Thymus (tissue), 11 donors: ENCODE measurements at regions not wholly inside any gene's neighbourhood (a gene's known extent, or its start where the extent isn't known, plus 50 kb on each side); places are given as distances from the start of the nearest gene placed in this dataset.

Experiments used
- DNase-seq, 9 donors: peaks; one replicate each; pipeline ENCODE4 v3.0.0-alpha.2; 2013; ENCODE audit warnings: low spot score in 9 of 9, low read depth in 6 of 9, missing footprints in 1 of 9
- H3K27ac ChIP-seq, 2 donors: one replicate each; pipeline ENCODE4 v1.5.1; 2013; ENCODE audit warnings: control low read depth in 1 of 2, low read depth in 1 of 2, low read length in 1 of 2, mild to moderate bottlenecking in 1 of 2, moderate library complexity in 1 of 2
- H3K27me3 ChIP-seq, 2 donors: one replicate each; pipeline ENCODE4 v1.5.1; 2013; ENCODE audit warnings: low read length in 1 of 2; ENCODE audit not compliant: control insufficient read depth in 2 of 2, insufficient read depth in 1 of 2
- H3K36me3 ChIP-seq, 2 donors: one replicate each; pipeline ENCODE4 v1.5.1; 2013; ENCODE audit warnings: low read length in 1 of 2, mild to moderate bottlenecking in 1 of 2, moderate library complexity in 1 of 2; ENCODE audit not compliant: control insufficient read depth in 2 of 2, insufficient read depth in 2 of 2
- H3K4me1 ChIP-seq, 2 donors: one replicate each; pipeline ENCODE4 v1.5.1; 2013; ENCODE audit warnings: low read length in 2 of 2; ENCODE audit not compliant: control insufficient read depth in 2 of 2, insufficient read depth in 2 of 2
- H3K4me3 ChIP-seq, 2 donors: one replicate each; pipeline ENCODE4 v1.5.1; 2013; ENCODE audit warnings: low read length in 2 of 2, control low read depth in 1 of 2, mild to moderate bottlenecking in 1 of 2
- H3K9me3 ChIP-seq, 2 donors: one replicate each; pipeline ENCODE4 v1.5.1; 2013; ENCODE audit warnings: low read length in 1 of 2, mild to moderate bottlenecking in 1 of 2; ENCODE audit not compliant: control insufficient read depth in 2 of 2, insufficient read depth in 1 of 2
- WGBS: extraction: QIAGEN DNeasy Blood & Tissue Kit; methylation state at CpG from one replicate; pipeline ENCODE4 v1.1.7; 2013; 5-methylcytosine and 5-hydroxymethylcytosine counted together
- donor health status: healthy.

DNA sequence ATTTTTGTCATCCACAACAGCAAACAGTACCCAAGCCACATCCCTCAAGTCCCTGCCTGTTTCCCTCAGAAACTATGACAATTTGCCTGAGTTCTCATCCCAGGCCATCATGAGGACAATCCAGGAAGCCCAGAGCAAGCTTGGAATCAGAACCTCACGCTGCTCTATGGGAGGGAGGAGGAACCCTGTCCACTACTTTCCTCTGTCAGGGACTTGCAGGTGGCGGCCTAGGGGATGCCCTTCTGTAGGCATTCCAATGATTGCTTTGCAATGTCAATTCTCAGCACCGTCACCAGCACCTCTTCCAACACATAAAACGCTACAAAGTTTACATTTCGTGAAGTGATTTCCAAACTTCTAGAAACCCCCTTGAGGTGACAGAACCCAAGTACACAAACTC, 170.4 kb upstream of the FSTL4 start:
- Histone ChIP-seq H3K27me3 (no peaks in the 10 kb centered on the region), H3K4me3 (no peak overlapping the region), H3K9me3 (no peaks in the 10 kb centered on the region), H3K4me1 (no peaks in the 10 kb centered on the region), H3K36me3 (no peaks in the 10 kb centered on the region), H3K27ac (no peak overlapping the region)
- WGBS = 97% methylated on average over 5 of the region's 5 CpGs
- no peak for DNase-seq

DNA sequence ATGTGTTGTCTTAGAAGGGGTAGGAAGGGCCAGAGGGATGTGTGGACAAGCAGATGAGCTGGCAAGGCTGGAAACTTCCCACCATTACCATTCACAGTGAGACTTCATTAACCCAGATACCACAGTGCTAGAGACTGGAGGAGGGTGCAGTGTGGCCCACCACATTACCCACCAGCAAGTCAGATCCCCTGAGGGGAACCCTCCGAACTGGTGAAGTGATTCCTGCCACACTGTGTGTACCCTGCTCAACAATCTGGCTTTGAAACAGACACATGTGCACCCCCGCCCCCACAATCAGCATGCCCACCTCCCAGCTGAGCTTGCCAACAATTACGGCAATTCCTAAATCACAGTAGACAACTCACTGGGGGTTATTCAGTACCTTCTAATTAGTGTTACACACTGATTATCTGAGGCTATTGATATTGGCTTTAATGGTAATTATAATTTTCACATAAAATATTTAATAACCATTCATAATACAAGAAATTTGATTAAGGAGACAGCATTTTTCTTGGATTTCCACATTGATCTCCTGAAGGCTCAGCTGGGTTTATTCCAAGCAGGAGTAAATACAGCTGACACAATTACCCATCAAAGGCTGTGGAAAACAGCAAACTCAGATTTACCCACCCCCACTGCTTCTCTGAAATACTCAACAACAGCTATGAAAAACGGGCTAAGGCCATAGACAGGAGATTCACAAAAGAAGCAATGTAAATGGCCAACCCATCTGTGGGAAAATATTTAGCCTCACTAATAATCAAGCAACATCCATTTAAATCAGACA, 169.3 kb upstream of the FSTL4 start:
- WGBS = 97% methylated on average over 4 of the region's 4 CpGs

DNA sequence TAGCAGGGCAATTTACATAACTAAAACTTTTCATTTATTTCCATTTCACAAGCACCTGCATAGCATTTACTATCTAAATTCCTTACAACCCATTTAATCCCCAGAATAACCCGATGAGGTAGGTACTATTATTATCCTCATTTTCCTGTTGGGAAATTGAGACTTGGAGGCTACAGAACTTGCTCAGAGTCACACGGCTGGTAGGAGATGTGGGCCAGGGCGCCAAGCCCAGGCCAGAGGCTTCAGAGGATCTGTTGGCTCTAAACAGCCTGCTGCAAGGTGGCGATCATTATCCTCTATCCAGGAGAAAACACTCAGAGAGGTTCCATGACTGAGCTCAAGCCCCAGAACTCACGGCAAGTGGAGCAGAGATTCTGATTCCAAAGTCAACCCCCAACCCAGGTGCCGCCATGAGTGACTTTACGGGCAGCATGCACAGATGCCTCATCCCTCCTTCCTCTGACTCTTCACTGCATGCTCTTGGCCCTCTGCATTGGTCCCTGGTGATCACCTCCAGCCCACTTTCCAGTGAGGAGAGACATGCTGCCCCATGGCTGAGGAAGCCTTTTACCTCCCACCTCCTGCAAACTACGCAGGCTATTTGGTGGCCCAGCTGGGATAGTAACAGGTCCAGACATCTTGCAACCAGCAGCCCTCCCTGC, 168.4 kb upstream of the FSTL4 start:
- H3K27me3 ChIP-seq = no peaks in the 10 kb centered on the region
- H3K4me3 ChIP-seq = no peak overlapping the region
- no peaks in the 10 kb centered on the region for H3K9me3 ChIP-seq
- H3K36me3 ChIP-seq = no peaks in the 10 kb centered on the region
- no peaks in the 10 kb centered on the region for H3K4me1 ChIP-seq
- WGBS = 97% methylated on average over 8 of the region's 8 CpGs
- no peak for DNase-seq
- H3K27ac ChIP-seq = no peak overlapping the region

More for the DNA sequence above, 169.3 kb upstream of the FSTL4 start:
- Histone ChIP-seq H3K27ac (no peak overlapping the region), H3K36me3 (no peaks in the 10 kb centered on the region), H3K27me3 (no peaks in the 10 kb centered on the region), H3K4me1 (no peaks in the 10 kb centered on the region), H3K4me3 (no peak overlapping the region), H3K9me3 (no peaks in the 10 kb centered on the region)
- DNase-seq = no peak

DNA sequence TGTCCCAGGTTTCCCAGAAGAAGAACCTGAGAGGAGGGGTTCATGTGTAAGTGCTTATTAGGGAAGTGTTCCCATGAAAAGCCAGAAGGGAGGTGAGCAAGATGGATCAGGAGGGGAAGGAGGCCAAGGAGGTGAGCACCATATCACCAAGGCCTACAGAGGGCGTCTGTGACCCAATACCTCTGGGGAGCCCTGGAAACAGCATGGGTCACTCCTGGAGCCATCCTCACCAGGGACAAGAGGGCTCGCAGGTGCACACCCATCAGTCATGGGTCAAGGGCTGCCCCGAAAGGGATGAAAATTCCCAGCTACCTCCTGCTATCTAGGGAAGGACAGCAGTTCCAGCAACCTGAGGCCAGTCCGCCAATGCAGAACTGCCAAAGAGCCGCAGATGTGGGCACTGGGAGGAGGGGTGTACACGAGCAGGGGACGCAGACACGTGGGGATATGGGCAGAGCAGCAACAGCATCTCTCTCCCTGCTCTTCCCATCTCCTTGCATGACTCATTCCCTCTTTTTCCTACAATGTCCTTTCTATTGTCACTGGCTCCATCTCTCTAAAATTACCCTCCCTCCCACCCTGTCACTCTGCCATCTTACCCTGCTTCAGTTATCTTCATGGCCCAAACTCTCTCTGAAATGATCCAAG, 167.6 kb upstream of the FSTL4 start:
- no peak for DNase-seq
- H3K4me1 ChIP-seq = no peaks in the 10 kb centered on the region
- H3K36me3 ChIP-seq = no peaks in the 10 kb centered on the region
- H3K9me3 ChIP-seq = no peaks in the 10 kb centered on the region
- H3K27me3 ChIP-seq = no peaks in the 10 kb centered on the region
- no peak overlapping the region for H3K4me3 ChIP-seq
- no peak overlapping the region for H3K27ac ChIP-seq
- WGBS = 91% methylated on average over 8 of the region's 8 CpGs

DNA sequence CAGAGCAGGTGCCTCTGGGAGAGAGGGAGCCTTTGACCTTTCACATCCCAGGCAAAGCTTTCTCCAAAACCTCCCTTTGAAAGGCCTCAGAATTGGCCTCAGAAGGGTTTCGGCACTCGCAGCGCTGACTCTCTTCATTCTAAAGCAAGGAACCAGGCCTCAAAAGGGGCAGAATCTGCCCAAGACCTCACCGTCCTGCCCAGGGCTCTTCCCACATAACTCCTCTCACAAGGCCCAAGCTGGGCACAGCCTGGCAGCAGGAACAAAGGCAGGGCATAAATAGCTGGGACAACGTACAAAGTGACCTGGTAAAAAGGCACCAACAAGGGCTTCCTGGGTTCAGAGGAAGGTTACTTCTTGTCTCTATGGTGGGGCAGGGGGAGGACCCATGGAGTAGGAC, 166.3 kb upstream of the FSTL4 start:
- Histone ChIP-seq H3K36me3 (no peaks in the 10 kb centered on the region), H3K9me3 (no peaks in the 10 kb centered on the region), H3K27me3 (no peaks in the 10 kb centered on the region), H3K27ac (no peak overlapping the region), H3K4me1 (no peaks in the 10 kb centered on the region), H3K4me3 (no peak overlapping the region)
- 78% methylated on average over 5 of the region's 5 CpGs for WGBS
- no peak for DNase-seq

DNA sequence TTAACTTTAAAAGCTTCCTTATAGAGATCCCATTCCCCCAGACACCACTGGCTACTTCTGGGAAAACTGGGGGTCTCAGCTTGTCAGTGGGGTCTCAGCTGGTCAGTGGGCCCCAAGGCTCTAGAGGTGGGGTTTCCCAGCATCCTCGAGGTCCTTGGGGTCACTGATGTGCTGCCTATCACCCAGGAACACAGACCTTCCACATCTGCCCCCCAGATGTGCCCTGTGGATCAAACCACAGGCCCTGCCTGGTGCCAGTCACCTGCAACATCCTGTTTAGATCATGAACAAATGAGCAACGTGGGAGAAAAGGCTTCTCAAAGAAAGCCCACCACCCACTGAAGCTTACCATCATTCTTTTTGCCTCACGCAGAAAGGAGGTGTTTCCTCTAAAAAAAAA, 165.6 kb upstream of the FSTL4 start:
- H3K9me3 ChIP-seq = no peaks in the 10 kb centered on the region
- no peaks in the 10 kb centered on the region for H3K36me3 ChIP-seq
- H3K4me1 ChIP-seq = no peaks in the 10 kb centered on the region
- no peaks in the 10 kb centered on the region for H3K27me3 ChIP-seq
- H3K27ac ChIP-seq = no peak overlapping the region
- 51% methylated on average over 3 of the region's 3 CpGs for WGBS
- no peak overlapping the region for H3K4me3 ChIP-seq
- DNase-seq = peak in 1 of 9 donors; percentile 20

DNA sequence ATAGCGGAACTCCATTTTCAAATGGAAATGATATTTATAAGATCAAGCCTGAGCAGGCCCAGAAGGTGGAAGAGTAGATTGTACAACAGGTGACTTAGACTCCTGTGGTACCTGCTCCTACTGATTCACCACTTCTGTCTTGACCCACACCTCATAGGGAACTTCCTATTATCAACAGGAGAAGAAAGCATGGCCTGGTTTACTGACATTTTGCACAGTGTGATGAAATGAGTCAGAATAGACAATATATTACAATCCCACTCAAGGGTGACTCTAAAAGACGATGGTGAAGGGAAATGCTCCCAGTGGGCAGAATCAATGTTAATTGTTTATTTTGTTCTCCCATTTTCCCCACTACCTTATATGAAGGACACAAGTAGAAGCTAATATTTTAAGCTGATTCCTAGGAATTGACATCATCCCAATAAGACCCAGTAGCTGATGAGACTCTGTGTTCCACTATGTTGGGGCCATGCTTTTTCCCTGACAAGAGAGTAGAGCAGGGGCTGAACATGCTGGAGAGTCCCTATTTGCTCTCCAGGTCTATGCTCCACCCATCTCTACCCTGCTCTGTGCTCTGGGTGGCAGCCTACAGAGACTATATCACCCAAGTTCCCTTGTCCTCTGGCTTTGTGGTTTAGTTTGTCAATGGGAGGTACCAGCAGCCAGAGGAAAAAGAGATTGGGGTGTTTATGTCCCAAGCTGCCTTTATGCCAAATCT, 163.4 kb upstream of the FSTL4 start:
- no peaks in the 10 kb centered on the region for H3K4me1 ChIP-seq
- H3K9me3 ChIP-seq = no peaks in the 10 kb centered on the region
- DNase-seq = no peak
- WGBS = 98% methylated on average over 2 of the region's 2 CpGs
- no peaks in the 10 kb centered on the region for H3K27me3 ChIP-seq
- no peak overlapping the region for H3K27ac ChIP-seq
- no peaks in the 10 kb centered on the region for H3K36me3 ChIP-seq
- no peak overlapping the region for H3K4me3 ChIP-seq

DNA sequence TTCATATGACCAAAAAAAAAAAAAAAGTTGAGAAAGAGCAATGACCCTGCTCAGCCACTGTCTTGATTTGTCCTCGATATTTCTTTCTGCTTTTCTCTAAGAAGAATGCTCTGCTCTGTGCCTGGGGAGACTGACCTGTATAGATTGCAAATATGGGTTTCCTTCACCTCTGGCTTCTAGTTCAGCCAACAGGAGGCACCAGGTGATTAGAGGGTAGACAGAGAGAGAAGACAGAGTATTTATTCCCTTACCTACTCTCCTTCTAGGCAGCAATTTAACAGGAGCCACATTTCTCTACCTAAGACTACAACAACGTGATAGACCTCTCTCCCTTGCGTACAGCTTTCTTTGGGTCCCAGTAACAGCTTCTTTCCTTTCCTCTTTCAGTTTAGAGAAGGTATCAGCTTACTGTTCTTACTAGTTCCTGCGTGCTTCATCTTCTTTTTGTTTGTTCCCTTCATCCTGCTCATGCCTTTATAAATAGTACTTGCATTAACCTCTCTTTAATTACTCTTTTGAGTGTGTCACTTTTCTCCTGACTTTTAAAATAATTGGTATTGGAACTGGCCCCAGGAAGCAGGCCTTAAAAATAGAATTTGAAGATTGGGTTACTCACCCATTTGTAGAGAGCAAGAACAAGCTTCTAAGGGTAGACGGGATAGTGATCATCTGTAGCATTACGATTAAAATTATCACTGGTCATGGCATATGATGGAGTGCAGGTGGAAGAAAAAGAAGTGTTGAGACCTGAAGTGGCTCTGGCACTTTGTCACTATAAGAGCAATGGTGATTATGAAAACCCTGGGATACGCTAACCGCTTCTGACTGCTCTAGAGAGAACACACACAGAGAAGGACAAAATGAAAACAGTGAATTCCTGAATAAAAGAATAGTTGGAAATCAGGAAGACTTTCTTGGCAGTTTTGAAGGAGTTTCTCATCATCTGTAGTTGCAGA, 161.2 kb upstream of the FSTL4 start:
- 91% methylated on average over 8 of the region's 8 CpGs for WGBS
- no peaks in the 10 kb centered on the region for H3K36me3 ChIP-seq
- peak in 1 of 9 donors; percentile 18 for DNase-seq
- H3K4me1 ChIP-seq = no peaks in the 10 kb centered on the region
- H3K9me3 ChIP-seq = no peaks in the 10 kb centered on the region
- no peaks in the 10 kb centered on the region for H3K27me3 ChIP-seq
- H3K27ac ChIP-seq = no peak overlapping the region
- H3K4me3 ChIP-seq = no peak overlapping the region
